ENCODE measurements at regions not wholly inside any gene's neighbourhood (a gene's known extent, or its start where the extent isn't known, plus 50 kb on each side); places are given as distances from the start of the nearest gene placed in this dataset.

- dilution Hi-C loops (cut with MboI; ENCODE audit: extremely low pct_ligation_motif_present, low sequenced_read_pairs) = no loop called here
These were observed 109.9 kb upstream of the TBL1X start for GRCh38 chrX:9354918-9355317.

GRCh38 chrX:9355739-9356138 is 109.1 kb upstream of the TBL1X start:
- no peak overlapping the region for H3K9ac ChIP-seq (ENCODE audit: control insufficient read depth, extremely low read depth, insufficient read depth, low read length)
- H3K36me3 ChIP-seq (ENCODE audit: control insufficient read depth in 2 of 2, extremely low read depth in 1 of 2, insufficient read depth in 2 of 2, low read length in 2 of 2) = no peaks in the 10 kb centered on the region
- no peak overlapping the region for H3K4me2 ChIP-seq (ENCODE audit: control insufficient read depth, extremely low read depth, insufficient read depth, low read depth, low read length)
- H3K27ac ChIP-seq (ENCODE audit: control insufficient read depth, insufficient read depth, low read length) = no peak overlapping the region
- no peak for DNase-seq (ENCODE audit: low read depth, low spot score)
- dilution Hi-C loops (cut with MboI; ENCODE audit: extremely low pct_ligation_motif_present, low sequenced_read_pairs) = no loop called here
- H3K9me1 ChIP-seq (ENCODE audit: control insufficient read depth, extremely low read depth, insufficient read depth, low read length) = no peaks in the 10 kb centered on the region
- H3K79me2 ChIP-seq (ENCODE audit: control insufficient read depth, insufficient read depth, low read length) = no peaks in the 10 kb centered on the region
- no peak for FAIRE-seq
- no peaks in the 10 kb centered on the region for H3K4me1 ChIP-seq (ENCODE audit: control insufficient read depth, extremely low read depth, insufficient read depth, low read length)
- no peak for TF ChIP-seq EZH2 (IDR thresholded peaks at IDR 0.05; ENCODE audit: low read length)
- TF ChIP-seq CTCF (optimal IDR thresholded peaks at IDR 0.05 in 1 of 3, IDR thresholded peaks at IDR 0.05 in 1 of 3, conservative IDR thresholded peaks at IDR 0.05 in 1 of 3; ENCODE audit: extremely low read depth in 1 of 3, insufficient read depth in 2 of 3, low read length in 3 of 3) = no peak
- H3K4me3 ChIP-seq (ENCODE audit: control insufficient read depth in 2 of 3, extremely low read depth in 1 of 3, insufficient read depth in 2 of 3, low read depth in 1 of 3, low read length in 3 of 3) = no peak overlapping the region
- peaks cover 31% of the 10 kb centered on the region for H3K27me3 ChIP-seq (ENCODE audit: control insufficient read depth, extremely low read depth, insufficient read depth, low read length)
- H3K9me3 ChIP-seq (ENCODE audit: control insufficient read depth, low read depth, low read length) = no peaks in the 10 kb centered on the region
- H4K20me1 ChIP-seq (ENCODE audit: control insufficient read depth, extremely low read depth, insufficient read depth, low read length) = no peaks in the 10 kb centered on the region
- no peak overlapping the region for H2AFZ ChIP-seq (ENCODE audit: control insufficient read depth, low read length)

More at GRCh38 chrX:9354918-9355317, 109.9 kb upstream of the TBL1X start:
- DNase-seq (ENCODE audit: low read depth, low spot score) = no peak
- no peak overlapping the region for H3K4me3 ChIP-seq (ENCODE audit: control insufficient read depth in 2 of 3, extremely low read depth in 1 of 3, insufficient read depth in 2 of 3, low read depth in 1 of 3, low read length in 3 of 3)
- no peaks in the 10 kb centered on the region for H3K9me3 ChIP-seq (ENCODE audit: control insufficient read depth, low read depth, low read length)
- H3K4me2 ChIP-seq (ENCODE audit: control insufficient read depth, extremely low read depth, insufficient read depth, low read depth, low read length) = no peak overlapping the region
- H3K79me2 ChIP-seq (ENCODE audit: control insufficient read depth, insufficient read depth, low read length) = no peaks in the 10 kb centered on the region
- FAIRE-seq = no peak
- no peak overlapping the region for H3K9ac ChIP-seq (ENCODE audit: control insufficient read depth, extremely low read depth, insufficient read depth, low read length)
- TF ChIP-seq EZH2 (IDR thresholded peaks at IDR 0.05; ENCODE audit: low read length) = no peak
- no peak for TF ChIP-seq CTCF (optimal IDR thresholded peaks at IDR 0.05 in 1 of 3, IDR thresholded peaks at IDR 0.05 in 1 of 3, conservative IDR thresholded peaks at IDR 0.05 in 1 of 3; ENCODE audit: extremely low read depth in 1 of 3, insufficient read depth in 2 of 3, low read length in 3 of 3)
- H4K20me1 ChIP-seq (ENCODE audit: control insufficient read depth, extremely low read depth, insufficient read depth, low read length) = no peaks in the 10 kb centered on the region
- H3K4me1 ChIP-seq (ENCODE audit: control insufficient read depth, extremely low read depth, insufficient read depth, low read length) = no peaks in the 10 kb centered on the region
- no peaks in the 10 kb centered on the region for H3K9me1 ChIP-seq (ENCODE audit: control insufficient read depth, extremely low read depth, insufficient read depth, low read length)
- H3K27me3 ChIP-seq (ENCODE audit: control insufficient read depth, extremely low read depth, insufficient read depth, low read length) = peaks cover 29% of the 10 kb centered on the region
- no peak overlapping the region for H3K27ac ChIP-seq (ENCODE audit: control insufficient read depth, insufficient read depth, low read length)
- no peaks in the 10 kb centered on the region for H3K36me3 ChIP-seq (ENCODE audit: control insufficient read depth in 2 of 2, extremely low read depth in 1 of 2, insufficient read depth in 2 of 2, low read length in 2 of 2)
- no peak overlapping the region for H2AFZ ChIP-seq (ENCODE audit: control insufficient read depth, low read length)

All from keratinocyte (primary cell).